ENCODE measurements at regions not wholly inside any gene's neighbourhood (a gene's known extent, or its start where the extent isn't known, plus 50 kb on each side); places are given as distances from the start of the nearest gene placed in this dataset.

DNA sequence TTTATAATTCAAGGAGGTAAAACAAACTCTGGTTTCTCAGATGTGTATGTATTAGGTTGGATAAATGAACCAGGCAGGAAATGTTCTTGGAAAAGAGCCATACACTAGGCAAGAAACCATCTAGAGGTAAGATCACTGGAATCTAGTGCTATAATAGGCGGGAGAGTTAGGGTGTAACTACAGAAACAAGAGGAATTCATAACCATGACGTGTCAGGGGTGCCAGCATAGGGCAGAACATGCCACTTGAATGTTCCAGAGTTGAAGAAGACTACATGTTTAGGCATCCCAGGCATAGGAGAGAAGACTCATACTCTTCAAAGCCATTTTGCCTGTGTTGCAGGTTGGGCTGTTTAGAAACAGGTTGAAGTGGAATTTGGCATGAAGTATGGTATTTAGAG, 198.7 kb downstream of the CCNG2 start:
- TF ChIP-seq FOXP2 (optimal IDR thresholded peaks at IDR 0.05; ENCODE audit: borderline replicate concordance, extremely low read depth, extremely low read length, insufficient read depth) (no peak), POLR2AphosphoS5 (IDR thresholded peaks at IDR 0.05; ENCODE audit: low read depth, low read length) (no peak), SIN3A (IDR thresholded peaks at IDR 0.05; ENCODE audit: borderline replicate concordance, insufficient read depth, low read length) (no peak)

All from PFSK-1 (cell line).